ENCODE measurements at regions not wholly inside any gene's neighbourhood (a gene's known extent, or its start where the extent isn't known, plus 50 kb on each side); places are given as distances from the start of the nearest gene placed in this dataset.
A peak's percentile ranks its signal among the peaks of the same experiment; 100 is the strongest.

DNA sequence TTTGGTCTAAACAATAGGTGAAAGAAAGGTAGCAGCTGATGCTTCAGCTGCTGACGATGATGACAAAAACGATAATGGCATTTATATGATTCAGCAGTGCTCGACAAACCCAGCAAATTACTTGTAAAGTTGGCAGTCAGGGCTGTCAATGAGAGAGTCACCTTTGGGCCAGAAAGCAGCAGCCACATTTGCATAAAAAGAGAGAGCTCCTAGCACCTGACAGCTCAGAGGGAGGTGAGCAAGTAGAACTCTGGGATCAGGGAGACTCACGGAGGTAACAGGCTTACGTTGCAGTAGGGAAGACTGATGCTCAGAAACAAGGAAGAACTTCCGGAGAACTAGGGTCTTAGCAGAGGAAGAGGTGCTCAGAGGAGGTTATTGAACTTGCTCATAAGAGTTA, 291.9 kb upstream of the ZFHX3 start:
- Histone ChIP-seq H2AFZ (ENCODE audit: low read length) (no peak overlapping the region), H3K4me1 (ENCODE audit: insufficient read depth, low read length) (no peaks in the 10 kb centered on the region), H3K4me2 (ENCODE audit: low read length) (no peak overlapping the region), H3K27me3 (ENCODE audit: low read length) (no peaks in the 10 kb centered on the region), H3K36me3 (ENCODE audit: low read depth, low read length) (no peaks in the 10 kb centered on the region), H3K79me2 (ENCODE audit: low read length) (no peaks in the 10 kb centered on the region), H3K27ac (ENCODE audit: low read length) (no peak overlapping the region), H3K4me3 (ENCODE audit: low read length) (no peak overlapping the region), H3K9me3 (ENCODE audit: low read length) (no peaks in the 10 kb centered on the region), H3K9ac (ENCODE audit: low read length) (no peak overlapping the region), H3F3A (ENCODE audit: low read length, unreplicated experiment) (no peaks in the 10 kb centered on the region), H4K20me1 (ENCODE audit: low read length) (no peaks in the 10 kb centered on the region), H3K9me2 (replicated peaks; ENCODE audit: low read length) (no peaks in the 10 kb centered on the region)
- no TSS peak for BruUV-seq (replicated peaks)
- TF ChIP-seq EZH2phosphoT487 (IDR thresholded peaks at IDR 0.05; ENCODE audit: borderline replicate concordance, low read length) (no peak), EZH2 (IDR thresholded peaks at IDR 0.05; ENCODE audit: low read length, unreplicated experiment) (no peak)
- TF ChIP-seq, protein P1, sequence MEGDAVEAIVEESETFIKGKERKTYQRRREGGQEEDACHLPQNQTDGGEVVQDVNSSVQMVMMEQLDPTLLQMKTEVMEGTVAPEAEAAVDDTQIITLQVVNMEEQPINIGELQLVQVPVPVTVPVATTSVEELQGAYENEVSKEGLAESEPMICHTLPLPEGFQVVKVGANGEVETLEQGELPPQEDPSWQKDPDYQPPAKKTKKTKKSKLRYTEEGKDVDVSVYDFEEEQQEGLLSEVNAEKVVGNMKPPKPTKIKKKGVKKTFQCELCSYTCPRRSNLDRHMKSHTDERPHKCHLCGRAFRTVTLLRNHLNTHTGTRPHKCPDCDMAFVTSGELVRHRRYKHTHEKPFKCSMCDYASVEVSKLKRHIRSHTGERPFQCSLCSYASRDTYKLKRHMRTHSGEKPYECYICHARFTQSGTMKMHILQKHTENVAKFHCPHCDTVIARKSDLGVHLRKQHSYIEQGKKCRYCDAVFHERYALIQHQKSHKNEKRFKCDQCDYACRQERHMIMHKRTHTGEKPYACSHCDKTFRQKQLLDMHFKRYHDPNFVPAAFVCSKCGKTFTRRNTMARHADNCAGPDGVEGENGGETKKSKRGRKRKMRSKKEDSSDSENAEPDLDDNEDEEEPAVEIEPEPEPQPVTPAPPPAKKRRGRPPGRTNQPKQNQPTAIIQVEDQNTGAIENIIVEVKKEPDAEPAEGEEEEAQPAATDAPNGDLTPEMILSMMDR (conservative IDR thresholded peaks at IDR 0.05; ENCODE audit: low read depth, low read length), result no peak
- ChIA-PET POLR2A (ENCODE audit: unreplicated experiment) (no interaction called here), CTCF (no interaction called here)
- intact Hi-C loops (cut with micrococcal nuclease), result no loop called here
- DNase-seq (no peak), ATAC-seq (no peak)

DNA sequence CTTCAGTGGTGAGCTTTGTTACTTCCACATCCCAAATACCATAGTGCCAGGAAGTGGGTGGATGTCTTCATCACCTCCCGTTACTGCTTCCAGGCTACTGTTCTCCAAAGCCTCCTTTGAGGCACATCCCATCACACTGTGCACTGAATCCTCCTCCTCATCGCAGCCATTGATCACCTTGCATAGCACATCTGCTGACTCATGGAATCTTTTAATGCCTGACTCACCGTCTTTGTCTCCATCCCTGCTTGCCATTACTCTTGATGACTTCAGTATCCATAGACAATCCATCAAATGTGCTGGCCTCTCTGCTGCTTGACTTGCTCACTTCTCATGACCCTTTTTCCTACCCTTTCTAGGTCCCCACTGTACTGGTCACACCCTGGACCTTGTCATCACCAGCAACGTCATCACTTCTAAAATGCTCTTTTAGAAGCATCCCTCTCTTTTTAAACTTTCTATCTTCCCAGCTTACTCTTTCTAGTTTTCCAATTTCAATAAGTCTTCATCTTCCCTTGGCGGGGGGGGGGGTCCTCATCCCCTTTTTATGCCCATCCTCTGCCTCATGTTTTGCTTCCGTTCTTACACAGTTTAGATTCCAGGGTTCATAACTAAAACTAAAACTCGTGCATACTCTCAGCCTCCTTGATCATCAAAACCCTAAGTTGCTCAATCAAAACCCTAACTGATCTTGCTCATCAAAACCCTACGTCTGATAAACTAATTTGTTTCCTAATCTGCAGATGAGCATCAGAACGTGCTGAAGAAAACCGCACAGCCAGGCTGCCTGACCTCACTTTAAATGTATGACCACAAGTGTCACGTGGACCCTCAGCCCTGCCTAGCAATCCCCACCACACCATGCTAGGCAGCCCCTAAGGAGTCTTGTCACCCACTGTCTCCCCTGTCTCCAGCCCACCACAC, 289.7 kb upstream of the ZFHX3 start:
- Histone ChIP-seq H3F3A (ENCODE audit: low read length, unreplicated experiment) (no peaks in the 10 kb centered on the region), H3K79me2 (ENCODE audit: low read length) (no peaks in the 10 kb centered on the region), H3K27ac (ENCODE audit: low read length) (no peak overlapping the region), H3K9ac (ENCODE audit: low read length) (no peak overlapping the region), H3K27me3 (ENCODE audit: low read length) (peaks cover 3% of the 10 kb centered on the region; the same call in 1 of the 2 replicates), H3K4me1 (ENCODE audit: insufficient read depth, low read length) (no peaks in the 10 kb centered on the region), H3K36me3 (ENCODE audit: low read depth, low read length) (no peaks in the 10 kb centered on the region), H3K9me3 (ENCODE audit: low read length) (no peaks in the 10 kb centered on the region), H2AFZ (ENCODE audit: low read length) (no peak overlapping the region), H3K4me2 (ENCODE audit: low read length) (no peak overlapping the region), H3K9me2 (replicated peaks; ENCODE audit: low read length) (no peaks in the 10 kb centered on the region), H4K20me1 (ENCODE audit: low read length) (no peaks in the 10 kb centered on the region), H3K4me3 (ENCODE audit: low read length) (no peak overlapping the region)
- ATAC-seq, result no peak
- no TSS peak for BruUV-seq (replicated peaks)
- intact Hi-C loops (cut with micrococcal nuclease), result no loop called here
- ChIA-PET CTCF (no interaction called here), POLR2A (ENCODE audit: unreplicated experiment) (interaction anchor here (0.7 kb wide), 1 partner anchor 21 kb away, joined by 3 read pairs; no protein-coding TSS in a partner anchor)
- peak; percentile 2 for DNase-seq
- no peak for TF ChIP-seq EZH2 (IDR thresholded peaks at IDR 0.05; ENCODE audit: low read length, unreplicated experiment)
- TF ChIP-seq, protein P1 (conservative IDR thresholded peaks at IDR 0.05; ENCODE audit: low read depth, low read length), result no peak
- TF ChIP-seq EZH2phosphoT487 (IDR thresholded peaks at IDR 0.05; ENCODE audit: borderline replicate concordance, low read length), result no peak

Data from PC-3 (cell line).